ENCODE measurements at regions not wholly inside any gene's neighbourhood (a gene's known extent, or its start where the extent isn't known, plus 50 kb on each side); places are given as distances from the start of the nearest gene placed in this dataset.
"Not testable (repeated sequence)": the region's sequence is repeated elsewhere in the genome, so short reads cannot be mapped to it uniquely, and the experiment has no call there.

DNA sequence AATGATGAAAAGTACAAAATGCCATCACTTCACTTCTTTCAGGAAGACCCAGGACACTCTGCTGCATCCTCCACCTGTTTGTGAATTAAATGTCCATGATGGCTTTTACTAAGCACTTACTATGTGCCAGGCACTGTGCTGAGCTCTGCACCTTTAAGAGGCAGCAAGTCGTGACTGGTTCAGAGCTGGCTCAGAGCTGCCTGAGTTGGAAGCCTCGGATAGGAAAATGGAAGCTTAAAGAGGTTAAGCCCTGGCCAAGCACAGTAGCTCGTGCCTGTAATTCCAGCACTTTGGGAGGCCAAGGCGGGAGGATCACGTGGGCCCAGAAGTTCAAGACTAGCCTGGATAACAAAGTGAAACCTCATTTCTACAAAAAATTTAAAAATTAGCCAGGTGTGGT is 95.6 kb downstream of the SNX5 start:
- no peak for DNase-seq

DNA sequence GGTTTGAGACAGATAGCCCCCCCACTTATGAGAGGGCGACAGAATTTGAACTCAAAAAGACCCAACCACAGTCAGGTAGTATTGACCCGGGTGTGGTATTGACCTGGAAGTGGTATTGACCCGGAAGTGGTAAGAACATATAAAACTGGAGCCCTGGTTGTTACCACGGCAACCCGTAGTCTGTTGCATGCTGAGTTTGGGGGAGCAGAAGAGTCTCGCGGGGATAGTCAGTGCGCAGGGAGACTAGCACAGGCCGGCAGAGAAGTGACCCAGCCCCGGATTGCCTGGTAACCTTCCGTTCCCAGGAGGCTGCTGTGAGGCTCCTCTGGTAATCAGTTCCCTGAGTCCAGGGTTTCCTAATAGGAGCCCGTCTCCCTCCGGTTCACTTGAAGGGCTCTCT is 96.2 kb downstream of the SNX5 start:
- DNase-seq: no peak

DNA sequence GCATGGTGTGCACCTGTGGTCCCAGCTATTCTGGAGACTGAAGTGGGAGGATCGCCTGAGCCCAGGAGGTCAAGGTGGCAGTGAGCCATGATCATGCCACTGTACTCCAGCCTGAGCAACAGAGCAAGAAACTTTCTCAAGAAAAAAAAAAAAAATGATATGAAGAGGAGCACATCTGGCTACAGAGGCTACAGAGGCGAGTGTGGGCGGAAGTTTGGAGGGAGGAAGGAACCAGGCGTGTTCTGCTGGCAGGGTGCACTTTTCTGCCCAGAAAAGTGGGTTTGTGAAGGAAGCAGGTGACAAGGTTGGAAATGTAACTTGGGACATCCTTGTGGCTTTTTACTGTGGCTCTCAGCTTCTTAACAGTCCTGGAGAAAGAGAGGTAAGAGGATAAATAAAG is 96.7 kb downstream of the SNX5 start:
- no peak for DNase-seq

DNA sequence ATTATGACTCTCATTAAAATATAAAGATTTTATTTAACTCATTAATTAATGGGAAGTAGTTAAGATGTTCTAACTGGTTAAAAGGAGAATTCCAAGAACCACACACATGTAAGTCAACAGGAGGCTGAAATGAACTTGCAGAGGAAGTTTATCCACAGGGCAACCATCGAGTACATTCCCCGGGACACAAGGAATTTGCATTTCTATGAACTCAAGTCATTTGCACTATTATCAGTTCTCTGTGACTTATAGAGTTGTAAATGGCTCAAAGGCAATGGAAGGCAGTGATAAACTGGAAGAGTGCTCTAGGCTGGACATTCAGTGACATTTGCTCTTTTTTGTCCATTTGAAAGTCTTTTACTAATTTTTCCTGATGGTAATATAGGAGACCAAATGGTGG is 97.4 kb downstream of the SNX5 start:
- no peak for DNase-seq

DNA sequence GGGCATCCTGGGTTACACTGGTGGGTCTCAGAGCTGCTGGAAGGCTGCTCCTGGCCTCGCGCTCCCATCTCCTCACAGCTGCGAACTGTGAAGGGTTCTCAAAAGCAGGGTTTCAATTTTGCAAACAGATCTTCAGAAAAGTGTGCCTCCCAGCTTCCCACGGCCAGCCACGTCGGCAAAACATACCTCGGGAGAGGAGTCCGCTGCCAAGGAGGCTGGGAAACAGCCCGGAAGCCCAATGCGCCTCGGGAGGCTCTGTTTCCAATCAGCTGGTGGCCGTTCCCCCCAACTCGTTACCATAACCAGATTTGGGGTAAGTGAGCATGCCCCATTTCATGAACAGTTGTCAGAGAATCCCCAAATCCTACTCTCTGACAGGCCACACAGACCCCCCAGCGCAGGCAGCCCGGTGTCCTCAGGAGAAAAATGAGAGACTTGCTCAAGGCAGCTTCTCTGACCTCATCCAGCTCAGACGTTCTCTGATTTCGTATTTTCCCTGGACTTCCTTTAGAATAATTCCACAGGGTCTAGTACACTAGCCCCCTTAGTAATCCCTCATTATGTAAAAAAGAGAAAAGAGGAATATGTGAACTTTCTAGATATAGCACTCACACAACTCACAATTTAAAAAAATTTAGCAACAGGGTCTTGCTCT is 98.4 kb downstream of the SNX5 start:
- DNase-seq: no peak

DNA sequence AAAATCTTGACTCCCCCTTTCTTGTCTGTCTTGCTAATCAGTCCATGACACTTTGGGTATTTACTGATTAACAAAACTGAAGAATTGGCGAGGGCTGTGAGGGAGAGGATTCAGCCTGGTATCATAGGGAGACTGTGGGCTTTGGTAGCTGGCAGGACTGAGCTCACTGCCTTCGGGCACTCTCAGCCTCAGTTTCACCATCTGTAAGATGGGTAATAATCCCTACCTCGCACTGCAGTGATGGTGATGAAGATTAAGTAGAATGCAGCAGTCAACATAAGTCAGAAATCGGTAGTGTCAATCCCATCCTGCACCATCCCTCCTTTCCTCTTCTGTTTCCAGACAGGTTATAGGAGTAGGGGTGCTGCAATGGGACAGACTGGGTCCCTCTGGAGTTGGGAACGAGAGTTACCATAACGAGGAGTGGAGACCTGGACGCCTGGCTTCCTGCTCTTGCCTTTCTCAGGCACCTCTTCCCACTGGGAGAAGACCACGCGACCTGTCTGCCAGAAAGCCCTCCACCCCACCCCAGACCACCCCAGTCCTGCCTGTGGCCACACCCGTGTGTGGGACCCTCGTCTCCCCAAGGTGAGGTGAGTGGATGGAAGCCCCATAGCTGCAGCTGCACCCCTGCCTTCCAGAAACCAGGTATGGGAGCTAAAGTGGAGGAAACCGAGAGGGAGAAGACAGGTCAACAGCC is 99.1 kb downstream of the SNX5 start:
- DNase-seq: no peak

DNA sequence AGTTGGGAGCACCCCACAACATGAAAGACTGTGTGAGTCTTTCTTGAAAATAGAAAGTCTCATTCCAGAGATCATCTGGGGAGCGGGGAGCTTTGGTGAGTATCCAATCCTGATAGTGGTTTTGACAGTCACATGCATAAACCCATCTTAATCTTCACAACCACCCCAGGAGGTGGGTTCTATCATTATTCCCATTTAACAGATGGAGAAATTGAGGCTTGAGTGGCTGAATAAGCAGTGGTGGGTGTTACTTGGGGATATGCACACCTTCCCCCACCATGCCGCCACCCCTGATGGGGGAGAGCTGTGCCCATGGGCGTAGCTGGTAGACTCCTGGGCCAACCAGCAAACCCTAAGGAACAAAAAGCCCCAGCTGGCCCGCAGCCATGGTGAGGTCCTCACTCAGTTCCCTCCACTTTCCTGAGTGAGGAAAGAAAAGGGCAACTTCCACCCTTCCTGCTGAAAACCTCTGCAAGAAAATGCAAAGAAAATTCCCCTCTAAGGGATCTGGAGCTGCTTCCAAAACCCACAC is 99.8 kb downstream of the SNX5 start:
- DNase-seq: no peak

DNA sequence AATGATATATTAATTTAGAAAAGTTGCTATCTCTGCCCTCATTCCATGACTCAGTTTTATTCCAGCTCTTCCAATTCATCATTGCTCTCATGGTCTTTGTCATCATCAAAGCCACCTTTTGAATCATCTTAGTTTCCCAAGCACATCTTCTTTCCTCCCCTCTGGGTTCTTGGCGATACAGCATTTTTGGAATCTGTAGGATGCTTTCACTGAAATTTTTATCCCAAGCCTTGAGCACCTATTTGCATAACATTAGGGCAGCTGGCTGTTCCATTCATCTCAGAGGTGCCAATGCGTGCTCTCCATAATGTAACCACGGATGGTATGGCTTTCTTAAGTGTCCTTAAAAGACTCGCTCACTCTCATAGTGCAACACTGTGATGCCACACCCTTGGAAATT is 100.4 kb downstream of the SNX5 start:
- no peak for DNase-seq

DNA sequence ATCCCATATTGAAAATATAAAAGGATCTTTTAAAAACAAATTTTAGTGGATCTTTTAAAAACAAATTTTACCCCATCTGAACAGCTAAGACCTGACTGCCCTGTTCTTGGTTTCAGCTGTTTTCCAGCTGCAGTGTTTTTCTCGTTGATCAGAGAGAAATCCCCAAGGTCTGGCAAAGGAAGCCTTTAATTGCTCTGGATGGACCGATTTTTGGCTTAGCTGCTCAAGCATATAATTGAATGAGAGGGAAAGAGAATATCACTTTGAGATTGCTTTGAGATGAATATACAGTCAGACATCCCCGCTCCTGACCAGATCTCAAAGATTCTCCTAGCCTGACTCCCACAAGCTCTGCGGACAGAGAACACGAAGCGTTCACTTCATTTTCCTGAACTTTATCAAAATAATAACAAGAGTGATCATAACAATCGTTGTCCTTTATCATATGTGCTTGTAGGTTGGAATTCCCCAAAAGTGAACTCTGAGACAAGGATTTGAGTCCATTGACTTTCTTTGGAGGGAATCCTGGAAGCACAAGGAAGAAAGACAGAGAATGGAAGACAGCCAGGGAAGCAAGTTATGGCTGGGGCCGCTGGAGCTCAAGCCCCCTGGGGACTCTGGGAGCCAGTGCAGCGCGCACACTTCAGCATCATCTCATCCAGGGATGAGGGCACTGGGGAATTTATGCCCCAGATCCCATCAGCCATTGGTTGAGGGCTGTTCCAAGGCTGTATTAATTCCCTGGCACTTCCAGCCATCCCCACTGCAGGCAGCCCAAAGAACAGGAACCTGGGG is 101.3 kb downstream of the SNX5 start:
- DNase-seq: no peak

DNA sequence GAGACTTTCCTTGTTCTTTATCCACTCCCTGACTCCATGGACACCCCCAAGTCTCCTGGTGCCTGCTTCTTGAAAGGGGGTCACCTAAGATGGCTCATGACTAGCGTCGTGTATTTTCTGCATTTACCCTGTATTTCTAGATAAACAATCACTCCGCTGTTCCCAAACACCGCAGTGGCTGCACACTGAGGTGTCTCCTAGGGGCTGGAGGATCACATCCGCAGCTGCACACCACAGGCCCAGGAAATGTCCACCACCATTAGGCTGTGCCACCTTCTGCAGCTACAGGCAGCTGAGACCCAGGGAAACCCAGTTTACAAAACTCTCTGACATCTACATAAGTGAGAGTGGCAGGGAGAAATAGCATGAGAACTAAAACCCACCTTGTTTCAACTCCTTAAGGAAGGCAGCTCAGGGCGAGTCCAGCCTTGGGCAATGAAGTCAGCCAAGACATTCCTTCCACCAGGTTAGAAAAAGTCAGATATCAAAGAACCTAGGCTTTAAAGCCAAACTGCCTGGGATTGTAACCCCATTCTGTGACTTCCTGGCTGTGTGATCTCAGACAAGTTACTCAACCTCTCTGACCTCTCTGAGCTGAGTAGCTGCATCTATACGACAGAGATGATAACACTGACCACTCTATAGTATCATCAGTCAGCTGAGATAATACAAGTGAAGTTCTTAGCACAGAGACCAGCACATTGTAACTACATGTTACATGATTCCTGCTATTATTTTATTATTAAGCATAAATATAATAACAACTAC is 102.2 kb downstream of the SNX5 start:
- no peak for DNase-seq

DNA sequence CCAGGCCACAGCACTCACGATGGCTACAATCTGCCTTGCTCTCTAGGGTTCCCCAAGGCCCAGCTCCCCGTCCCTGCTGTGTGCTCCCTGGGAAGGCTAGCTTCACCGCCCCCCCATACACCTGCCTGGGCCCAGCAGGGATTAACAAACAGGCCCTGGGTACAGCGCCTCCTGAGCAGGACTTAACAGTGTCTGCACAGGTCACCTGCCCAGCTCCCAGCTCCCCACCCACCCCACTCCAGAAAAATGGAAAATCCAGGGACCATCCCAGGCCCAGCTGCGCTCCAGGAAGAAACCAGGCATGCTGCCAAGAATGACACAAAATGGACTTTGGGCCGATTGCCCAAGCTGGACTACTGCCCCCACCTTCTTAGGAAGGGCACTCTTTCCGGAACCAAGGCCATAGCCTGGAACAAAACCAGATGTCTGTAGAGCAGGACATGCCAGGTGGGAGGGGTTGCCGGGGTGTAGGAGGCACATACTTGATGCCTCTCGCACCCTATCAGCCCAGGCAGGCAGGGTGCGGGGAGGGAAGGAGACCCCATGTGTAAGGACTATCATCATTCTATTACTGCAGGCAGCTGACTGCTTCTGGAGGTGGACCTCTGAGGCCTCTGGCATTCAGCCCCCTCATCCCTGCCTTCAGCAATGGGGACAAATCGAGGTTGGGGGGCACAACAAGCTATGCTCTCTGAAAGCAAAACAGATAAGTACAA is 104.9 kb downstream of the SNX5 start:
- DNase-seq: no peak

DNA sequence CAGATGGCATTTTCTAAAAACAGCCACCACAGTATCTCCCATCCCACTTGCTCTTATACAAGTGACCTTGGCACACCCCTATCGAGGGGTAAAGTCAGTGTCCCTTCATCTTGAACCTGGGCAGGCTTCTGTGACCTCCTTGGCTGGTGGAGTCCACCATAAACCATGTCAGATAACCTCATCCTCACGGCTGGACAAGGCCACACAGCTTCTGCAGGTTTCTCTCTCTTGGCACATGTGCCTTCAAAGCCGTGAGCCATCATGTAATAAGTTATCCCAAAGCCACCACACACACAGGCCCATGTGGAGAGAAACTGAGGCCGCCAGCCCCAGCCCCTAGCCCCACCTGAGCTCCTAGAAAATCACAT is 105.4 kb downstream of the SNX5 start:
- DNase-seq: no peak

DNA sequence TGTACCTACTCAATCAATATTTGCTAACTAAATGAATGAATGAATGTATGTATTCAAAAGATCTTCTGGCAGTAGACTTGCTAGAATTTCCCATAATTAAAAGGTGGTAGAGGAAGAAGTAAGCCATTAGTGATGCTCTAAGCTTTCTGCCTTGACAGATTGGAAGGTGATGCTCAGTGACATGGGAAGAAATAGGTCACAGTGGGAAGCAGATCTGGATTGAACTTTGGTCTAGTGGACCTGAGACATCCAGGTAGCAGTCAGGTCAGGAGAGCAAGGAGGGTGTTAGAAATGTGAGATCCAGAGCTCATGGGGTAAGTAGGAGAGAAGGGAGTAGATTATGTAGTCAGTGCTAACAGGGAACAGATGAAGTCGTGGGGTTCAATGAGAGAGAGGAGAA is 106.4 kb downstream of the SNX5 start:
- DNase-seq: no peak

DNA sequence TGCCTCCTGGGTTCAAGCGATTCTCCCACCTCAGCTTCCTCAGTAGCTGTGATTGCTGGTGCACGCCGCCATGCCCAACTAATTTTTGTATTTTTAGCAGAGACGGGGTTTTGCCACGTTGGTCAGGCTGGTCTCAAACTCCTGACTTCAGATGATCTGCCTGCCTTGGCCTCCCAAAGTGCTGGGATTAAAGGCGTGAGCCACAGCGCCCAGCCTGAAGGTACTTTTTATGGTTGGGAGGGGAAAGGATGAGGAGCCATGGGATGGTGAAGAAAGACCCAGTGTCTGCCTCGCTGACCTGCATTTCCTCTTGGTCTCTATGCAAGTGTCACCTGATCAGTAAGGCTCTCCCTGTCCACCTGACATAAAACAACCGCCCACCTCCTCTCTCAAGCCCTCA is 107.0 kb downstream of the SNX5 start:
- not testable (repeated sequence) for DNase-seq

DNA sequence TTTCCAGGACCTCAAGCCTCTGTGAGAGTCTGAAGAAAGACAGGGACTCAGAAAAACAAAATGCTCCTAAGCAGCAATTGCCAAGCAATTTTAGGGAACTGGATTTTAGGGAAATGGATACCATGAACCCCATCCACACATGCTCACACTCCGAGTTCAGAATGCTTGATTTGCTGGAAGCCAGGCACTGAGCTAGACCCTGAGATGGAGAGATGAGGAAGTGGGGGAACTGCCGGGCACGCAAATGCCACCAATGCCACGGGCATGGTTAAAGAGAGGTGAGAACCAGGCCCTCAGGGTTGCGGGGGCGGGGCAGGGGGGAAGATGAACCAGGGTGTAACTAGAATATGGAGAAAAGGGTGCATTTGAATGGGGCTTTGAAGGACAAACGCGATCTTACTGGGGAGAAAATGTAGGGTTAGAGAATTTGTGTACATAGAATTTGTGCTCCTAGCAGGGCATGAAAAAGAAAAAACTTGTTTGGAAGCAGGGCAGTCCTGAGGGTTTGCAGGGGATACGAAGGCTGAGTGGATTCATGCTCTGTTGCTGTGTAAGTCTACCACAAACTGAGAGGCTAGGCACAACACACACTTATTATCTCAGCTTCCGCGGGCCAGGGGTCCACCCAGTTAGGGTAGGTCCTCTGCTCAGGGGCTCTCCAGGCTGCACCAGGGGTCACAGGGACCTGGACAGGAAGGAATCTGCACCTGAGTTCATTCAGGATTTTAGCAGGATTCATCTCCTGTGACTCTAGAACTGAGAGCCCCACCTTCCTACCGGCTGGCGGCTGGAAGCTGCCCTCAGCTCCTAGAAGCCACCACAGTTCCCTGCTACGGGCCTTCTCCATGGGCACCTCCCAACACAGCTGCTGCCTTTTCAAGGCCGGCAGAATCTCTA is 108.0 kb downstream of the SNX5 start:
- DNase-seq: no peak

DNA sequence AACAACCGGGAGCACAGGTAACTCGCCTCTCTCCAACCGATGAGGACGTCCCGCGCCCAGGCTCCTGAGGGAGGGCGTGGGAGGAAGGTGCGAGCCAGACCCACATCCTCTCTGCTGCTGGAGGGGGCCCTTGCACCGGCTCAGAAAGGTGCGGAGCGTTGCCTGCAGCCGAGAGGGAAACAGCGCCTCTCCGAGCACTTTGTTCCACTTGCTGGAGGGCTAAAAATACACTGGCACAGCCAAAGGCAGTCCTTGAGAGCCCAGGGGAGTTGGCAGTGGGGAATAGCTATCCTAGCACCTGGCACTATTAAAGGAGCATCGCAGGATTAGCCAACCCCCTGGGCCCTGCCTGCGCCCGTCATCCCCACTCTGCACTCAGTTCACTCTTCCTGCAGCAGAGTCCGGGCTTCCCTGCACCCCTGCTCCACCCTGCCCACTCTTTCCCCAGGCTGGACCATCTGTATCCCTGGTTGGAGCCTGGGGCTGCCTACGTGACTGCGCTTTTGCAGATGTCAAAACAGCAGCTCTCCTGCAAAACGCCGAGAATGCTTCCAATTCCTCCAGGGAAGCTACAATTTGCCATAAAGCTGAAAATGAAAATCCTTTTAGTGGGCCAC is 108.9 kb downstream of the SNX5 start:
- DNase-seq: peak; percentile 9

DNA sequence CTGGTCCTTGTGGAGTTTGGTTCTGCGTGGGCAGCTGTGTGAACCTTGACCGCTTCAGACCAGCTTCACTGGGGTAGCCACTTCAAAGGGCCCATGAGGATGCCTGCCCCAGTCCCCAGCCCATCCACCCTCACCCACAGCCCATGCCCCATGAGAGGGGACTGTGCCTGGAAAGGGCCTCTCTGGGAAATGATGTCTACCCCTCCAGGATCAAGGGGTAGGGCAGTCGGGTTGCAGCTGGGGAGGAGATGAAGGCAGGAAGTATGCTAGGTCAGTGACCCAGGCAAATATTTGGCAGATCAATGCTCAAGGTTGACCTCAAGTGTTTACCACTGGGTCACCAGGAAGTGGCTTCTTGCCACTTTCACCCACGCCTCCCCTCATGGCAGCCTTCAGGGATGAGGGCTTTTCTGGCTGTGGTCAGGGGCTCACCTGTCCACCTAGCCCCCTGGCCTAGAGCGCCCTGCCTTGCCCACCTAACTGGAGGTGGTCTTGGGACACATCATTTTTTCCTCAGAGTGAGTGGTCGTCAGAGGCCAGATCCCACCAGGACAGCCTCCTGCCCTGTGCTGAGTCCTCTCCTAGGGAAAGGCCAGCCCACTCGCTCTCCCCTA is 109.5 kb downstream of the SNX5 start:
- no peak for DNase-seq

DNA sequence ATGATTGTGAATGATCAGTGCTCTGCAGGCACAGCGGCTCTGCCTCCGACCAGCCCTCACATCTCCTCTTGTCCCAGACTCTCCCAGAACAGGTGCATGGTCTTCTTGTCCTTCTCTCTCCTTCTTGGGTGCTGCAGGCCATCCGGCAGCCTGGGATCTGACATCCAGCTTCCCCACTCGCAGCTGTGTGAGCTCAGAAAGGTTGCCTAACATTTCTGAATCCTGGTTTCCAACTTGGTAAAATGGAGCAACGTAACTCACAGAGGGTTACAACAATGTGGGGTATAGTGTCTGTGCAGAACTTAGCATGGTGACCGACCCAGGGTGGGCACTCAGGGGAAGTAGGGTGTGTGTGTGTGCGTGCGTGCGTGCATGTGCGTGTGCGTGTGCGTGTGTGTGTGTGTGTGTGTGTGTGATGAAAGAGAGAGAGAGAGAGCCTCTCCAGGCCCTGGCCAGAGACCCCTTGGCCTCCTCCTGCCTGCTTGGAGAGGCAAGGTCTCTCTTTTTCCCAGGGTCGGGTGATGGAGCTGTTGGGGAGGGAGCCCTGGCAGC is 110.1 kb downstream of the SNX5 start:
- no peak for DNase-seq

DNA sequence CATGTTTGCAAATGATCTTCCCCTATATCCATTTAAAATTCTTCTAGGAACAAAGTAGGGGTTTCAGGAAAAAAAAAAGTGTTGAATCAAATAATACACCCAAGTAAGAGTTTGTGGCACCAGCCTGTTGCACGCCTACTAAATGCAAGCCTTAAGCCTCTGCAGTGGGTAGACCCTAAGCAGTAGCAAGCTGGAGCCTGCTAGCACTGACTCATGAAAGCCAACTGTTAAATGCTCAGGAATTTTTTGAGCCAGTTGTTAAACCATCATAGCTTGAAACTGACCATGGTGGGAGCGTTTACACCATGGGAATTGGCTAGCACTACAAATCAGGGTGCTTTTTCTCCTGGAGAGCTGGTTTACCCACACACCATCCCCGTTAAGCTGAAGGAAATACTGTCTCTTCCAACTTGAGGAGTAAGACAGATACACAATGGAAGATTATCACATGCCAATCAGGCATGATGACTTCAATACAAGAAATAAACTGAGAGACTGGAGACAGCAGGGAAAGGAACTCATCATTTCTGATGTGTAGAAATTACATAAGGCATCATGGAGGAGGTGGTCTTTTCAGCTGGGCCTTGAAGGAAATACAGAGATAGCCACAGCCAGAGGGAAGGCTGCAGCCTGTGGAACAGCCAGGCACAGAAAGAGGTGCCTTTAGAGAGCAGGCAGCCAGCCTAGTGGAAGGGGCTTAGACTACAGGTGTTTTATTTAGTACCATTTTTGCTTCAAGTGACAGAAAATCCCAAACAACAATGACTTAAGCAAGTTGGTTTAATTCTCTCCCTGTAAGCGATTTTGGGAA is 110.8 kb downstream of the SNX5 start:
- no peak for DNase-seq
